AG09319 (cell line): ENCODE measurements at regions not wholly inside any gene's neighbourhood (a gene's known extent, or its start where the extent isn't known, plus 50 kb on each side); places are given as distances from the start of the nearest gene placed in this dataset.
"Not testable (repeated sequence)": the region's sequence is repeated elsewhere in the genome, so short reads cannot be mapped to it uniquely, and the experiment has no call there.

Experiments
- DNase-seq: peaks from one replicate; pipeline ENCODE4 v3.0.0-alpha.2; 2010; ENCODE audit warnings: low read depth; ENCODE audit errors: extremely low read depth
- CTCF ChIP-seq: IDR thresholded peaks from 2 replicates; pipeline ENCODE4 v1.5.1; 2011; ENCODE audit warnings: low read depth, mild to moderate bottlenecking, inconsistent platforms, low read length, moderate library complexity

GRCh38 chr13:83470133-83470797 is 412.0 kb downstream of the SLITRK1 start:
- DNase-seq = no peak
- no peak for TF ChIP-seq CTCF

GRCh38 chr13:83453723-83454122 is 428.6 kb downstream of the SLITRK1 start:
- no peak for DNase-seq
- TF ChIP-seq CTCF = no peak

GRCh38 chr13:83453300-83453699 is 429.0 kb downstream of the SLITRK1 start:
- TF ChIP-seq CTCF = no peak
- DNase-seq = no peak

GRCh38 chr13:83452292-83452950 is 429.9 kb downstream of the SLITRK1 start:
- TF ChIP-seq CTCF = no peak
- DNase-seq = no peak

- no peak for TF ChIP-seq CTCF
- no peak for DNase-seq
Measured at GRCh38 chr13:83450591-83450990, 431.7 kb downstream of the SLITRK1 start.

GRCh38 chr13:83449668-83450395 is 432.4 kb downstream of the SLITRK1 start:
- DNase-seq = peak; percentile 8
- no peak for TF ChIP-seq CTCF

GRCh38 chr13:83440465-83440864 is 441.8 kb downstream of the SLITRK1 start:
- no peak for DNase-seq
- no peak for TF ChIP-seq CTCF

- DNase-seq = not testable (repeated sequence)
Measured at GRCh38 chr13:83439464-83439863, 442.8 kb downstream of the SLITRK1 start.
